RWPE2 (cell line): ENCODE measurements at regions not wholly inside any gene's neighbourhood (a gene's known extent, or its start where the extent isn't known, plus 50 kb on each side); places are given as distances from the start of the nearest gene placed in this dataset.

Experiments
- ATAC-seq: fragments of 200-7000 bp; cut with Tn5 transposase; 3 replicates; pipeline ENCODE4 v1.9.1; 2021; ENCODE audit warnings: low read depth
- DNase-seq: peaks from one replicate; pipeline ENCODE4 v3.0.0-alpha.2; 2020; ENCODE audit warnings: low spot score
- H3K27ac ChIP-seq: fragments of 450-650 bp; 2 replicates; pipeline ENCODE4 v1.5.1; 2017; ENCODE audit warnings: mild to moderate bottlenecking; ENCODE audit not compliant: poor library complexity, severe bottlenecking
- H3K27me3 ChIP-seq: fragments of 250-450 bp; sonication (Bioruptor Pico); 2 replicates; pipeline ENCODE4 v1.5.1; 2021; ENCODE audit warnings: mild to moderate bottlenecking, moderate library complexity; ENCODE audit not compliant: insufficient read depth, poor library complexity, severe bottlenecking
- H3K36me3 ChIP-seq: fragments of 250-450 bp; sonication (Bioruptor Pico); 2 replicates; pipeline ENCODE4 v1.5.1; 2020; ENCODE audit warnings: low read depth, mild to moderate bottlenecking, moderate library complexity
- H3K4me1 ChIP-seq: fragments of 250-450 bp; sonication (Bioruptor Pico); 2 replicates; pipeline ENCODE4 v1.5.1; 2021; ENCODE audit warnings: mild to moderate bottlenecking, moderate library complexity; ENCODE audit not compliant: insufficient read depth, poor library complexity, severe bottlenecking
- H3K4me3 ChIP-seq: fragments of 250-450 bp; sonication (Bioruptor Pico); 2 replicates; pipeline ENCODE4 v1.5.1; 2021; ENCODE audit warnings: mild to moderate bottlenecking, moderate library complexity; ENCODE audit not compliant: severe bottlenecking
- H3K9me3 ChIP-seq: fragments of 250-450 bp; sonication (Bioruptor Pico); 2 replicates; pipeline ENCODE4 v1.5.1; 2021; ENCODE audit warnings: mild to moderate bottlenecking, moderate library complexity; ENCODE audit not compliant: severe bottlenecking
- CTCF ChIP-seq: fragments of 450-650 bp; IDR thresholded peaks from one replicate; pipeline ENCODE4 v1.5.1; 2017; ENCODE audit warnings: mild to moderate bottlenecking, moderate library complexity; ENCODE audit not compliant: poor library complexity, severe bottlenecking

GRCh38 chr17:49903523-49903922 is 55.7 kb upstream of the TAC4 start:
- no peak for ATAC-seq
- H3K4me3 ChIP-seq: no peak overlapping the region
- no peaks in the 10 kb centered on the region for H3K36me3 ChIP-seq
- no peaks in the 10 kb centered on the region for H3K9me3 ChIP-seq
- H3K4me1 ChIP-seq: peaks cover 5% of the 10 kb centered on the region
- no peaks in the 10 kb centered on the region for H3K27me3 ChIP-seq
- H3K27ac ChIP-seq: no peak overlapping the region
- no peak for TF ChIP-seq CTCF
- no peak for DNase-seq

- no peaks in the 10 kb centered on the region for H3K27me3 ChIP-seq
- ATAC-seq: no peak
- no peak for DNase-seq
- peaks cover 5% of the 10 kb centered on the region for H3K4me1 ChIP-seq
- no peaks in the 10 kb centered on the region for H3K36me3 ChIP-seq
- no peak for TF ChIP-seq CTCF
- H3K27ac ChIP-seq: no peak overlapping the region
- no peaks in the 10 kb centered on the region for H3K9me3 ChIP-seq
- no peak overlapping the region for H3K4me3 ChIP-seq
Observed at GRCh38 chr17:49904893-49905292, 57.0 kb upstream of the TAC4 start.

GRCh38 chr17:49906531-49907136 is 58.8 kb upstream of the TAC4 start:
- DNase-seq (no peak), ATAC-seq (no peak)
- peaks cover 5% of the 10 kb centered on the region for H3K4me1 ChIP-seq
- no peak for TF ChIP-seq CTCF
- H3K27ac ChIP-seq: no peak overlapping the region
- no peak overlapping the region for H3K4me3 ChIP-seq
- H3K9me3 ChIP-seq: no peaks in the 10 kb centered on the region
- no peaks in the 10 kb centered on the region for H3K27me3 ChIP-seq
- no peaks in the 10 kb centered on the region for H3K36me3 ChIP-seq

- H3K27ac ChIP-seq: no peak overlapping the region
- ATAC-seq (no peak), DNase-seq (no peak)
- peaks cover 2% of the 10 kb centered on the region for H3K4me1 ChIP-seq
- no peaks in the 10 kb centered on the region for H3K36me3 ChIP-seq
- TF ChIP-seq CTCF: no peak
- H3K9me3 ChIP-seq: no peaks in the 10 kb centered on the region
- no peak overlapping the region for H3K4me3 ChIP-seq
- no peaks in the 10 kb centered on the region for H3K27me3 ChIP-seq
Observed at GRCh38 chr17:49907279-49907678, 59.4 kb upstream of the TAC4 start.
